HG03139 (cell line): ENCODE measurements at regions not wholly inside any gene's neighbourhood (a gene's known extent, or its start where the extent isn't known, plus 50 kb on each side); places are given as distances from the start of the nearest gene placed in this dataset.
"Not testable (repeated sequence)": the region's sequence is repeated elsewhere in the genome, so short reads cannot be mapped to it uniquely, and the experiment has no call there.

Source experiments
- ATAC-seq: cut with Tn5 transposase; IDR thresholded peaks from one replicate; pipeline ENCODE4 v1.9.1; 2021; ENCODE audit not compliant: unreplicated experiment

DNA sequence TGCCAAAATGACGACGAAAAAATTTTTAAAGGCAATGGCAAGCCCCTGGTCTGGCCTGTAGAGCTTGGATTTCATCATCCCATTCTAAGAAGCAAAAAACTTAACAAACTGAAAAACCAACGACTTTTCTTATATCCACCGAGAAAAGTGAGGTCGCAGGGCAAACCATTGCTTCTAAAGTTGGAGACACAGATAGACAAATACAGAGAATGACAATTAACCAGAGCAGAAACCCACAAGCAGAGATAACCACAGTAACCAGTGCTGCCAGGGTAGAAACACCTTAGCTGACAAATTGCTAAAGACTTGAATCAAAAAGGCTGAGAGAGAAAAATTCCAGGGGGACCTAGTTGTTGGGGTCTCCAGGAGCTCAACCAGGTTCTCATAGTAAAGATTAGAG, 386.5 kb upstream of the SGO1 start:
- no peak for ATAC-seq

DNA sequence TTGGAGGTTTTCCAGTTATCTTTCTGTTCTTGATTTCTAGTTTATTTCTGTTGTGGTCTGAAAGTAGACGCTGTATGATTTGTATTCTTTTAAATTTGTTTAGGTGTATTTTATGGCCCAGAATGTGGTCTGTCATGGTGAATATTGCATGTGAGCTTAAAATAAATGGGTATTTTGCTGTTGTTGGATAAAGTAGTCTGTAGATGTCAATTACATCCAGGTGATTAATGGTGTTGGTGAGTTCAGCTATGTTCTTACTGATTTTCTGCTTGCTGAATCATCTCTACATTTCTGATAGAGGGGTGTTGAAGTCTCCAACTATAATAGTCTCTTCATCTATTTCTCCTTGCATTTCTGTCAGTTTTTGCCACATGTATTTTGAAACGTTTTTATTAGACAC, 383.3 kb upstream of the SGO1 start:
- ATAC-seq: no peak

DNA sequence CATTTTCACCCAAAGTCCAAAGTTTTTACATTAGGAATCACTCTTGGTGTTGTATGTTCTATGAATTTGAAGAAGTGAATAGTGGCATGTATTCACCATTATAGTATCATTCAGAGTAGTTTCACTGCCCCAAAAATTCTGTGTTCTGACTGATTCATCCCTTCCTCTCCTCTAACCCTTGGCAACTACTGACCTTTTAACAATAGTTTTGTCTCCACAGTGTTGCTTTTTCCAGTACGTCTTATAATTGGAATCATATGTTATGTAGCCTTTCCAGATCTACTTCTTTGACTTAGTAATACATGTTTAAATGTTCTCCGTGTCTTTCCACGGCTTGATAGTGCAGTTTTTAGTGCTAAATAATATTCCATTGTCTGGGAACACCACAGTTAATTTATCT, 379.0 kb upstream of the SGO1 start:
- no peak for ATAC-seq

GRCh38 chr3:20563985-20564384, 378.0 kb upstream of the SGO1 start:
- ATAC-seq: no peak

GRCh38 chr3:20563251-20563650, 377.2 kb upstream of the SGO1 start:
- ATAC-seq: no peak

DNA sequence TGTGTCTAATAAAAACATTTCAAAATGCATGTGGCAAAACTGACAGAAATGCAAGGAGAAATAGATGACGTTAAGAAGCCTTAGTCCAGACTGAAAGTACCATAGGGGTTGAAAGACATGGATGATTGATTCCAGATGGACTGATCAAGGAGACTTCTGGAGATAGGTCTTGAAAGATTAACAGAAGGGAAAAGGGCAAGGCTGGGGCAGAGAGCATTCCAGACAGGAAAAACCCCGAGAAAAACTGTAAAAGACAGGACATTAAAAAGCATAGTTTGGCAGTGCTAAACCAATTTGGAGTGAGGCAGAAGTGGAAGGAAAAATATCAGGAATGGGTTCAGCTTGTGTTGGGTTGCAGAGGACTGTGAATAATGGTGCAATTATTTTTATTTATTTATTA, 375.2 kb upstream of the SGO1 start:
- ATAC-seq: no peak

DNA sequence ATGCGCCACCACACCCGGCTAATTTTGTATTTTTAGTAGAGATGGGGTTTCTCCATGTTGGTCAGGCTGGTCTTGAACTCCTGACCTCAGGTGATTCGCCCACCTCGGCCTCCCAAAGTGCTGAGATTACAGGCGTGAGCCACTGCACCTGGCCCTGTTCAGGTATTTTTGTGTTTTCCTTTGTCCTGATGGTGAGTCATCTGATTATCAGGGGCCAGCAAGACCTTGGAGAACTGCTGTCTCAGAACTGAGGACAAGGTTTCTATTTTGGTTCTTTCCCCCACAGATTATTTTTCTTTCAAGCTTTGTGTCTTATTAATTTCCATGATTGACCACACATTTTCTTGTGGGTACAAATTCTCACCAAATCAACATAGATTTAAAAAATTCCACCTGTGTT, 374.4 kb upstream of the SGO1 start:
- not testable (repeated sequence) for ATAC-seq

GRCh38 chr3:20558161-20558560, 372.2 kb upstream of the SGO1 start:
- ATAC-seq: no peak

DNA sequence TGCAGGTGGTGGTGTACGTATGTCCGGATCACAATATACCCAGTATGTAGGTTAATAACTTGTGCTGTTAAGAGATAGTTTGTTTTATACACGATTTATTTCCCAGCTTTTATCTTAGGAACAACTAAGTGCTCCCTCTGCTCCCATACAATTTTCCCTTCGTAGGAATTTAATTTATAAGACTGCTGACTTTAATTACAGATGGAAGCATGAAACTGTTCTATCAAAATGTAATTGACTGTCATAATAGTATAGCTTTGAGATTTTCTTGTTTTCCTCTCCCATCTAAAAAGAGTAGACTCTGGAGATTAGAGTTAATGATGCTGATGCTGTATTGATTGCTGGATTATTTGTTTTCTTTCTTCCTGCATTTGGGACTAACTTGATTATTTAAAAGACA, 370.7 kb upstream of the SGO1 start:
- no peak for ATAC-seq

DNA sequence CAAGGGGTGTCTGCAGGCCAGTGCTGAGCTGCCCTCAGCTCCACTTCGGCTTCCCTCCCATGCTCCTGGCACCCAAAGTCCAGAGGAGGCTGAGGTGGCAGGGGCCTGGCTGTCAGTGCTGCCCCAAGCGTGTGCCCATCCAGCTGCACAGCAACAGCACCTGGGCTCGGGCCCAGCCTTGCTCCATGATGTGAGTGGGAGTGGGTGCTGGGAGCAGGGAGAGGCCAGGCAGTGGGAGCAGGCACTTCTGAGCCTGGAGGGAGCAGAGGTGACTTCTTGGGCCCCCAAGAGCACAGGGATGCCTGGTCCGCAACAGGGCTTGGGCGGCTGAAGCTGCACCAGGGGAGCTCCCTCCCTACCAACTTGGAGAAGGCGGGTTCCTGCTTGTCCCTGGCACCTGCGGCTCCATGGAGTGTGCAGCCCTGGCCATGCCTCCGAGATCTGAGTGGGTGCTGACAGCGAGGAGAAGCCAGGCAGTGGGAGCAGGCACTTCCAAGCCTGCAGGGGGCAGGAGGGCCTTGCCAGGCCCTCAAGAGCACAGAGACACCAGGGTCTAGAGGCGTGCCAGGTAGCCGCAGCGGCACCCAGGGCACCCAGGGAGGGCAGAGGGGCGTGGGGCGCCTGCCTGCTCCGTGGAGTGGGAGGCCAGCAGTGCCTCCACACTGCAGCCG, 366.7 kb upstream of the SGO1 start:
- no peak for ATAC-seq

- not testable (repeated sequence) for ATAC-seq
Observed at GRCh38 chr3:20547361-20548269, 361.6 kb upstream of the SGO1 start.

- ATAC-seq: no peak
Observed at GRCh38 chr3:20546636-20547035, 360.6 kb upstream of the SGO1 start.

- no peak for ATAC-seq
Observed at GRCh38 chr3:20543535-20544226, 357.7 kb upstream of the SGO1 start.

DNA sequence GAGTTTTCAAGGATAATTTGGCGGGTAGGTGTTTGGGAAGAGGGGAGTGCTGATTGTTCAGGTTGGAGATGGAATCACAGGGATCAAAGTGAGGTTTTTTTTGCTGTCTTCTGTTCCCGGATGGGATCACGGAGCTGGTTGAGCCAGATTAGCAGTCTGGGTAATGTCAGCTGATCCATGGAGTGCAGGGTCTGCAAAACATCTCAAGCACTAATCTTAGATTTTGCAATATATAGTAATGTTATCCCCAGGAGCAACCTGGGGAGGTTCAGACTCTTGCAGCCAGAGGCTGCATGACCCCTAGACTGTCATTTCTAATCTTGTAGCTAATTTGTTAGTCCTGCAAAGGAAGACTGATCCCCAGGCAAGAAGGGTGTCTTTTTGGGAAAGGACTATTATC, 354.1 kb upstream of the SGO1 start:
- ATAC-seq: no peak

- no peak for ATAC-seq
Observed at GRCh38 chr3:20539666-20540065, 353.7 kb upstream of the SGO1 start.

GRCh38 chr3:20537234-20537633, 351.2 kb upstream of the SGO1 start:
- no peak for ATAC-seq

DNA sequence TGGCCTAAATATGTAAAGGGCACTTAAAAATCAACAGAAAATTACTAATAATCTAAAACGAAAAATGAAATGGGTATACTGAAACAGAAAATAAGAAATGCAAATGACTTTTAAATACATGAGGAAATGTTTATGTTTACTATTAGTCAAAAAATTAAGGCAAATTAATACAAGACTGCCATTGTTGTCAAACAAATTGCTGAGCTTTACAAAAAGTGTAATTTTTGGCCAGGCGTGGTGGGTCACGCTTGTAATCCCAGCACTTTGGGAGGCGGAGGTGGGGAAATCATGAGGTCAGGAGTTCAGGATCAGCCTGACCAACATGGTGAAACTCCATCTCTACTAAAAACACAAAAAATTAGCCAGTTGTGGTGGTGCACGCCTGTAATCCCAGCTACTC, 343.9 kb upstream of the SGO1 start:
- no peak for ATAC-seq

DNA sequence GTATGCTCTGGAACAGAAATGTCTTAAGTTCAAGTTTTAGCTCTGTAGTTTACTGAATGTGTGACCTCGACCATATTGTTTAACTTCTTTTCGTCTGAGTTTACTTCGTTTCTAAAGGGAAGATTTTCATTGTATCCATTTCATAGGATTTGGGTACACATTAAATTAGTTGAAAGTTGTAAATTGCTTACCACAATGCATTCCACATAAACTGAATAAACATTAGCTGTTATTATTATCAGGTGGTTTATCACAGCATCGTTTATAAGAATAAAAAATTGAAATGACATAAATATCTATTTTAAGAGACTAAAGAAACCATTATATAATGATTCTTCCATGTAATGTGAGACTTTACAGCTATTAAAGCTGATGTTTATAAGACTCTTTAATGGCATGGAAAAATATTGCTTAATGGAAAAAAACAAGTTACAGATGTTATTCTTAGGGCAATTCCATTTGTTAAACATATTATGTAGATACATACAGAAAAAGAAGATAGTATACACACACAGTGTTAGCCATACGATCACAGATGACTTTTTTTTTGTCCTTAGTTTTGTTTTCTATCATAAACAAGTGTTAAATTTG, 342.3 kb upstream of the SGO1 start:
- no peak for ATAC-seq

GRCh38 chr3:20527368-20527767, 341.4 kb upstream of the SGO1 start:
- no peak for ATAC-seq

- no peak for ATAC-seq
Observed at GRCh38 chr3:20524328-20524727, 338.3 kb upstream of the SGO1 start.

DNA sequence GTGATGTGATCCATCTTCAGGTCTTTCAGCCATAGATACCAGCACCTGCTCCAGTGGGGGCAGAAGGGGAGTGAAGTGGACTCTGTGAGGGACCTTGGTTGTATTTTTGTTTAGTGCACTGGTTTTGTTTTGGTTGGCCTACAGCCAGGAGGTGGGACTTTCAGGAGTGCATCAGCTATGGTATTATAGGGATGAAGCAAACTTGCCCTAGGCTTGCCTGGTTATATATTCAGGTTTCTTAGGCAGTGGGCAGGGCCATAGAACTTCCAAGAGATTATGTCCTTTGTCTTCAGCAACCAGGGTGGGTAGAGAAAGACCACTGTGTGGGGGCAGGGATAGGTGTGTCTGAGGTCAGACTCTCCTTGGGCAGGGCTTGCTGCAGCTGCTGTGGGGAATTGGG, 337.3 kb upstream of the SGO1 start:
- ATAC-seq: no peak
